CD4-positive, alpha-beta T cell treated with Interleukin-17A for 4 hours (primary cell): ENCODE measurements at regions not wholly inside any gene's neighbourhood (a gene's known extent, or its start where the extent isn't known, plus 50 kb on each side); places are given as distances from the start of the nearest gene placed in this dataset.

Experiments
- DNase-seq: peaks from one replicate; pipeline ENCODE4 v3.0.0-alpha.2; 2020; ENCODE audit warnings: mixed read lengths

GRCh38 chr9:93827545-93828330, 127.4 kb downstream of the BARX1 start:
- DNase-seq = peak; percentile 35

GRCh38 chr9:93826905-93827544, 128.1 kb downstream of the BARX1 start:
- DNase-seq = no peak

GRCh38 chr9:93826209-93826608, 128.9 kb downstream of the BARX1 start:
- DNase-seq = peak; percentile 61

- DNase-seq = no peak
Observed at GRCh38 chr9:93825348-93826115, 129.6 kb downstream of the BARX1 start.

DNA sequence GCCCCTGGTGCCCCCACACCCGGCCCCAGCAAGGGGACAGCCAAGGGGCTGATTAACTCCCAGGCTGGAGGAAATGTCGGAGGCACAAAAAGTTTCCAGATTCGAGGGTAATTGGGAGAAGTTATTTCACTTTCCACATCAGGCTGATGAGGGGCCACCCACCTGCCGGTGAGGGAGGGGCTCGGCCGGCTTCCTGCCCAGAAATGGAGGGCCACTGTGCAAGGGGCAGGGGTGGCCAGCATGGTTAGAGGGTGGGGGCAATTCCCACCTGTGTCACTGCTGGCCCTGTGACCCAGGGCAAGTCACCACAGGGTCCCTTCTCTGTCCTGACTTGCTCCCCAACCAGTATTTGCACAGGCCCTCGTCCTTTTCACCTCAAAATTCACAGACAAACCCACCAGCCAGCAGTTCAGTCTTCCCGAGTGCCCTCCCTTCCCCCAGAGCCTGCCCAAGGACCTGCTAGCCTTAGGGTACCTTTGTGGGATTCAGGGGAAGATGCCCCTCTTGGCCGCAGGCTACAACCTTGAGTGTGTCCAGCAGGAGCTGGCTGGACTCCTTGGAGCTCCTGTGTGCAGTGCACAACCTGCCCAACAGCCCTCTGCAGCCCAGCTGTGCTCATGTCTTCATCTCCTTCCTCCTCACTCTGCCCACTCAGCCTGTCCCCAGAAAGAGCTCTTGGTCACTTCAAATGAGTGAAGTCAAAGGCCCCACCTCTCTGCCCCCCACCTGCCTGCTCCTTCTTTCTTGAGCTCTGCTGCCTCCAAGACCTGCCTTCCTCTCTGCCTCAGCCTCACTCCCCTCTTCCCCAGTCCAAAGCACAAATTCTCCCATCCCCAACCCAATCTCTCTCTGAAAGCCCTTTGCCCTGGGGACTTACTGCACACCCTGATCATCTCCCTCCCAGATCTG, 130.5 kb downstream of the BARX1 start:
- DNase-seq = no peak

- DNase-seq = no peak
Observed at GRCh38 chr9:93823245-93824072, 131.7 kb downstream of the BARX1 start.

DNA sequence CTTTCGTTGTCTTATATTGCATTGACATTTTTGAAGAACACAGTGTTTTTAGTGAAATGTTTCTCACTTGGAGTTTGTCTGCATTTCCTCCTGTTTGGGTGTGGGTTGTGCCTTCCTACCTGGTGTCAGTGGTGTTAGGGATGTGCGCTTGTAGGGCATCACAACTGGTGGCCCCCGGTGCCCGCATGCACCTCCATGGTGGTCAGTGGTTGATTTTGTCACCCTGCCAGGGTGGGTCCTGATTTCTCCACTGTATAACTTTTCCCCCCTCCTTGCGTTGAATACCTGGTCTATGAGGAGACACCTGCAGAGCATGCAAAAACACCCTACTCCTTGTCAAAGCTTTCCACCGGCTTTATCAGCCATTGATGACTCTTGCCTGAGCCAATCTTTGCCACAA, 132.9 kb downstream of the BARX1 start:
- no peak for DNase-seq

DNA sequence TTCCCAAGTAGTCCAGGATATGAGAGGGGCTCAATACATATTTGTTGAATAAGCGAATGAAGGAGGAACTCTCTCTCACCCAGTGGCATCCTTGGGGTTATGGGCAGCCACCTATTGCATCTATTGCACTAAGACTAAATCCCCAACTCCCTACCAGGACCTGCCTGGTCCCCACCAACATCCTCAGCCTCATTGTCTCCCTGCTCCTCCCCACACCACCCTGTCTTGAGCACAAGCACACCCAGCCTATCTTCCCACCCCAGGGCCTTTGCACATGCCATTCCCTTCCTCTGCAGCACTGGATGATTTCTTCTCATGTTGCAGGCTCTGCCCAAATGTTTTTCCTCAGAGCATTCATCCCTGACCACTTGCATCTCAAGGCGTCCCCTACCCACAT, 133.8 kb downstream of the BARX1 start:
- DNase-seq = no peak

DNA sequence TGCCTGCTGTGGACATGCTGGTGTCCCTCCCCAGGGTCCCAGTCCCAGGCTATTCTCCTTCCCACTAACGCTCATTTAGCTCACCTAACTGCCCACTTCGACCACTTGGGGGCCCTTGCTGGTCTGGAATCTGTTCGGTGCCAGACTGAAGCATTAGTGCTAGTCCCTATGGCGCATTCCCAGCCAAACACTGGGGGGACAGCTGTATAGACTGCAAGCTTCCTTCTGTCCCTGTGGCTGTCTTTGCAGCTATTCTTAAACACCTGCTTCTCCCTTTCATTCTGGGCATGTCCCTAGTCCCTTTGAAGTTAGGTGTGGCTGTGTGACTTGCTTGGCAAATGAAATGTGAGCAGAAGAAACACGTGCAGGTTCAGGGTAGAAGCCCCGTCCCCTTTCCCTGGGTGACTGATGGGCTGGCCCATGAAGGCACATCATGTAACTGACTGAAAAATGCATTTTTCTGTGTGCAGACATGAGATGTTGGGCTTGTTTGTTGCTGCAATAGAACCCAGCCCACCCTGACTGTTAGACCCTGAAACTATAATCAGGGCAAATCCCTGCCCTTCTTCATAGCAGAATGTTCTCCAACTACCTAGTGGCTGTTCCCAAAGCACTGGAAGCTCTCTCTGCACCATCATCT, 134.4 kb downstream of the BARX1 start:
- no peak for DNase-seq

DNA sequence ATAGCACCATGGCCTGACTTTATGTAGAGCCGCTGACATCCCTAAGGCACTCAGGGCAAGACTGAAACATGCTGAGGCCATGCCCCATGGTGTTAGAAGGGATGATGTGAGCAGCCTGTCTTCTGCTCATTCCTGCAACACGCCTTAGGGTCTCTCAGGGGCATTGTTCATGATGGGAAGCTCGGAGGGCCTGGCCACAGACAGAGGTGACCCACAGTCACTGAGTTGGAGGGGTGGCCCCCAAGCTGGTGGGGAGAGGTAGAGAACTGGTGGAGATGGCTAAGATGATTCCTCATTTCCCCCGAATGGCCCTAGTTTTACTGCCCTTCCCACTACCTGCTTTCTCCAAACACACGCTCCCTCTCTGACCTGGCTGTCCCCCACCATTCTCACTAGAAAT, 135.2 kb downstream of the BARX1 start:
- DNase-seq = no peak

DNA sequence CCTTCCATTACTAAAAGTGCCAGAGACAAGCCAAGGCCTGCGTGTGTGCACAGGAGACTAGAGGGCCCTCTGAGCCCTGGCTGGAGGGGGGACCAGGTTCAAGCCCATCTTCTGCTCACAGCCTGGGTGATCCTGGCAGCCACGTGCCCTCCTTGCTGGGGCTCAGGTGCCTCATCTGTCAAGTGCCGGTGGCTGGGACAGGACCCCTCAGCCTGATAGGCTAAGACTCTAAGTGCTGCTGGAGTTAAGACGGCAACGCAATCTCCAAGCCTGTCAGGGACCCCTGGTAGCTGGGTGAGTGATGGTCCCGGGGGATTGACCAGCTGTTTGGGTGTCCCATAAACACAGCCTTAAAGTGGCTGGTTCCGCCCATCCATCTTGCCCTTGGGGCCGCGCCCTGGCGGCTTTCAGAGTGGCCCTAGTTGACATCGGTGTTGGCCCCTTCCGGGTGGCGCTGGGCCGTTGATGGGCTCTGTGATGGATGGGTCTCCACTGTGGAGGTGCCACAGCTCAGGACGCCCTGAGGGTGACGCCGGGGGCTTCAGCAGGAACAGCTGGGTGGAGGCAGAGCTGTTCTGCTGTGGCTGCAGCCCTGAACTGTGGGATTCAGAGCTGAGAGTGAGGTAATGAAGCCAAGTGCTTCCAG, 136.2 kb downstream of the BARX1 start:
- DNase-seq = no peak

DNA sequence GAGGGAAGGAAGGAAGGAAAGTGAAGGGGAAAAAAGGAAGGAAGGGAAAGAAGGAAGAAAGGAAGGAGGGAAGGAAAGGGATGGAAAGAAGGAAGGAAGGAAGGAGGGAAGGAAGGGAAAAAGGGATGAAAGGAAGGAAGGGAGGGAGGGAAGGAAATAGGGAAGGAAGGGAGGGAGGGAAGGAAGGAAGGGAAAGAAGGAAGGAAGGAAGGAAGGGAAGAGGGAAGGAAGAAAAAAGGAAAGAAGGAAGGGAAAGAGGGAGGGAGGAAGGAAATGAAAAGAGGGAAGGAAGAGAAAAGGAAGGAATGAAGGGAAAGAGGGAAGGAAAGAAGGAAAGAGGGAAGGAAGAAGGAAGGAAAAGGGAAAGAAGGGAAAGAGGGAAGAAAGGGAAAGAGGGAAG, 136.9 kb downstream of the BARX1 start:
- DNase-seq = no peak

DNA sequence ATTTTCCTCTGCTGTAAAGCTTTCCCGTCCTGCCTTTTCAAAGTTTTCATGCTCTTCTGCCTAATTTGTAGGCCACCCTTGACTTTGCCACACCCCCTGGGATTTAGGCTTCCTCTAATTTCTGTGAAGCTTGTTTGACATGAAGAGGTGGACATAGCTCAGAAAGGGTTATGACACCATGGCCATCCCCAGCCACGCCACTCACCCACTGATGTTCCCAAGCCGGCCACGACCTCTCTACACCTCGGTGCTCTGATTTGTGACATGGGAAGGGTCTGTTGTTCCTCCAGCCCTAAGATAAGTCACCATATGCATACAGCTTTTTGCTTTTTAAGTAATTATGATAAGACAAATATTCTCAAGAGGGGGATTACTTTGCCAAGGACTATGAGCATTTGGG, 139.5 kb downstream of the BARX1 start:
- DNase-seq = no peak

GRCh38 chr9:93815135-93815534, 140.0 kb downstream of the BARX1 start:
- DNase-seq = no peak

- DNase-seq = no peak
Observed at GRCh38 chr9:93814077-93814956, 140.8 kb downstream of the BARX1 start.

- no peak for DNase-seq
Observed at GRCh38 chr9:93813221-93814076, 141.7 kb downstream of the BARX1 start.

- DNase-seq = no peak
Observed at GRCh38 chr9:93812410-93812668, 142.8 kb downstream of the BARX1 start.

DNA sequence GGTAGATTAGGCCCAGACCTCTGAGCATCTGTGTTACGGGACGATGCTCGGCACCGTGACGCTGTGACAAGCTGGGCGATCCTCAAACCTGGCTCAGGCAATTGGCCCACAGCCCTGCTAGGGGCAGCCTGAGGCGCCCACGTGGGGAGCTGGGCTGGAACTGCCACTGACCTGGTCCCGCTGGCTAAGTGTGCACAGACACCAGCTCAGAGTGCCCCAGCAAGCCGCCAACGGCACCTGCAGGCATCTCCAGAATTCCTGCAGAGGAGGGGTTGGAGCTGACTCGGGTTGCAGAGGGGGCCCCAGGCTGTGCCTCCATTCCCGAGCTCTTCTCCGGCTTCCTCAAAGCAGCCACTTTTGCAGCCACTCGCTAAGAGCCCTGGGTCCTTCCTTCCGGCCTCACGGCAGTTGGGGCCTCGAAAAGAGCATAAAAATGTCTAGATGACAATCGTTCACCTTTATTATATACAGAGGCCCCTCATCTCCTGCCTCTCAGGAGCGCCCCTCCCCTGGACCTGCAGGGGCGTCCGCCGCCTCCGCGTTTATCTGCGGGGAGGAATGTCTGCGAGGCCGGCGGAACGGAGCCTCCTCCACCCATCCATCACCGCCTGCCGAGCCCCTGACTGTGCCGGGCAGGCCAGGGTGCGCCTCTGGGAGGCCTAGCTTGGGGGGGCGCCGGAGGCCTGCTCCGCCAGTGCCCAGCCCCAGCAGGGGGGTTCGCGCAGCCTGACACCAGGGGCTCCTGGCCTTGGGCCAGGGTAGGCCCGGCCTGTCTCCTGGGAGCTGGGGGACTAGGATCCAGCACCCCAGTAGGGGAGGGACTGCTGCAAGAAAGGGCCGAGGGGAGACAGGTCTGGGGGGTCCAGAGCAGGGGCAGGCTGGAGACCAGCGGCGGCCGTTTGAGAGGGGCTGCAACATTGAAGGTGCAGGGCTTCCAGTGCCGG, 144.9 kb downstream of the BARX1 start:
- no peak for DNase-seq
